DMS 273 (cell line): ENCODE measurements at regions not wholly inside any gene's neighbourhood (a gene's known extent, or its start where the extent isn't known, plus 50 kb on each side); places are given as distances from the start of the nearest gene placed in this dataset.
"Not testable (repeated sequence)": the region's sequence is repeated elsewhere in the genome, so short reads cannot be mapped to it uniquely, and the experiment has no call there.

ENCODE experiments used
- DNase-seq: peaks from one replicate; lab custom pipeline; 2025; ENCODE audit not compliant: unreplicated experiment; lab: John Stamatoyannopoulos, UW

DNA sequence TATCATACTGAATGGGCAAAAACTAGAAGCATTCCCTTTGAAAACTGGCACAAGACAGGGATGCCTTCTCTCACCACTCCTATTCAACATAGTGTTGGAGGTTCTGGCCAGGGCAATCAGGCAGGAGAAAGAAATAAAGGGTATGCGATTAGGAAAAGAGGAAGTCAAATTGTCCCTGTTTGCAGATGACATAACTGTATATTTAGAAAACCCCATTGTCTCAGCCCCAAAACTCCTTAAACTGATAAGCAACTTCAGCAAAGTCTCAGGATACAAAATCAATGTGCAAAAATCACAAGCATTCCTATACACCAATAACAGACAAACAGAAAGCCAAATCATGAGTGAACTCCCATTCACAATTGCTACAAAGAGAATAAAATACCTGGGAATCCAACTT lies 52.5 kb upstream of the CCDC71L start:
- DNase-seq, result not testable (repeated sequence)

DNA sequence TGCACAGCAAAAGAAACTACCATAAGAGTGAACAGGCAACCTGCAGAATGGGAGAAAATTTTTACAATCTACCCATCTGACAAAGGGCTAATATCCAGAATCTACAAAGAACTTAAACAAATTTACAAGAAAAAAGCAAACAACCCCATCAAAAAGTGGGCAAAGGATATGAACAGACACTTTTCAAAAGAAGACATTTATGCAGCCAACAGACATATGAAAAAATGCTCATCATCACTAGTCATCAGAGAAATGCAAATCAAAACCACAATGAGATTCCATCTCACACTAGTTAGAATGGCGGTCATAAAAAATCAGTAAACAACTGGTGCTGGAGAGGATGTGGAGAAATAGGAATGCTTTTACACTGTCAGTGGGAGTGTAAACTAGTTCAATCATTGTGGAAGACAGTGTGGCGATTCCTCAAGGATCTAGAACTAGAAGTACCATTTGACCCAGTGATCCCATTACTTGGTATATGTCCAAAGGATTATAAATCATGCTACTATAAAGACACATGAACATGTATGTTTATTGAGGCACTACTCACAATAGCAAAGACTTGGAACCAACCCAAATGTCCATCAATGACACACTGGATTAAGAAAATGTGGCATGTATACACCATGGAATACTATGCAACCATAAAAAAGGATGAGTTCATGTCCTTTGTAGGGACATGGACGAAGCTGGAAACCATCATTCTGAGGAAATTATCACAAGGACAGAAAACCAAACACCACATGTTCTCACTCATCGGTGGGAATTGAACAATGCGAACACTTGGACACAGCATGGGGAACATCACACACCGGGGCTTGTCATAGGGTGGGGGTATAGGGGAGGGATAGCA lies 53.9 kb upstream of the CCDC71L start:
- not testable (repeated sequence) for DNase-seq

DNA sequence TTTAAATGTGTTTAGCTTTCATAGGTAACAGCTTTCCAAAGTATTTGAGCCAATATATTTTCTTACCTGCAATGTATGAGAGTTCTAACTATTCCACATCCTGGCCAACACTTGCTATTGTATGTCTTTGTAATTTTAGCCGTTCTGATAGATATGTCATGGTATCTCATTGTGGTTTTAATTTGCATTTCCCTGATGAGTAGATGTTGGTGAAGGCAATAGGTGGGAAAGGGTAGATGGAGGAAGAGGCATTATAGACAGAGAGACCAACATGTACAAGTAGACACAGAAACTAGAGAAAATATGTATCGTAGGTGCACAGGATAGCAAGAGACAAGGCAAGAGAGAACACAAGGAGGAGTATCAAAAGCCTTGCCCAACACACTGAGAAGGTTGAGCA lies 54.8 kb upstream of the CCDC71L start:
- no peak for DNase-seq

DNA sequence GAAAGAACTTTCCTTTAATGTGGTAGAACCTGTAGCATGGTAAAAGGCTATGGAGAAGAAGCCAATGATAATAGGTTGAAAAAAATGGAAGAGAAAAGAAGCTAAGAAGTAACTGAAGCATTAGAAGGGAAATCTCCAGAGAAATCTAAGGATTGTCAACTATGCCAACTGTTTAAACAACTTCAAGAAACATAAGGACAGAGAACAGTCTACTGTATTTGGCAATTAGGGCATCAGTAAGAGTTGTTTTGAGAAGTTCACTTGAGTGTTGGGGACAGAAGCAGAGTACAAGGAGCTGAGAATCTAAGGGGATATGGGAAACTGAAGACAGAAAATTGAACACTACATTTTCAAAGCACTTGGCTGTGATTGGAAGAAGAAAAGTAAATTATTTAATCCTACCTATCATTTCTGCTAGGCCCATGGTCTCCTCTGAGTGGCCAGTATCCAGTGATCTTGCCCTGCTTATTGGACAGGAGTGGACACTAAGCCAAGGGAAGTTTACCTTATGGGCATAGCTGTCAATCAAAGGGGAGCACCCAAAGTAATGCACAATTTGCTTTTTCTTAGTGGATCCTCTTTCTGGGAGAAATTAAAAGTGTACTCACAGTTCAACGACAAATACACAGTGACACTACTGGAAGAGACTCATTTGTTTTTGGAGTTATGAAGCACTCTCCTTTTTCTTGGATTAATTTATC lies 56.4 kb upstream of the CCDC71L start:
- no peak for DNase-seq

DNA sequence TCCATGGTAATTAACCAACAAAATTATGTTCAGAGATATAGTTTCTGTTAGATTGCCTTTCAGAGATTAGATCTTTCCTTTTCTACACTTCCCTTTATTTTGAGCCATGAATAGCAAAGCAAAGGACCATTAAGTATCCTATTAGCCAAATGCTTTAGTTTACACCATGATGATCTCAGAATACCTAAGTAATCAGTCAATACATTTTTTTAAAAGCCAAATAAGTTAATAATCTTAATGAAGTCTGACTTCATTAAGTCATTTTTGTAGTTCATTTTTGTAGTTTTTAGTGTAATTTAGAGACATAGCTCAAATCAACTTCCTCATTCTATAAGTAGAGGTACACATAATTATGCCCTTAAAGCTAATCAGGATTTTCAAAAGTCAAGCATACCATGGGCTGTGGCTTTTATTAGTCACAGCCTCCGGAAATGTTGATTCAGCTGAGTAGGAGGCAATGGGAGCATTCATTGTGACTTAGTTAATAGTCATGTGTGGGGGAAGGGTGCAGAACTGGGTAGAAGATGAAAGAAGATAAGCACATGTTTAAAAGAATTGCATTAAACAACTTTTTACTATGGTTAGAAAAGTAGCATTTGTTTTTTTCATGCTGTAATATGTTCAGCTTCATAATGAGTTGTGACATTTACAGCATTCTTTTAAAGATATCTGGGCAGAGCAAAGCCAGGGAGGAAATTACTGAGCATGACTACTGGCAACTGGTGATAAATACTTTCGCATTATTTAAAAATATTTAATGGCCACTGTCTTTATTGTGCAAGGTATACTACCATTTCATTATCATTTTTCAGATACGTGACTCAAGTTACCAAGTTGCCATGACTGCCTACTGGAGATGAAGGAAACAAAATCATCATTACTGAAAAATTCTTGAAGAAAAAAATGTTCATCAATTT lies 57.3 kb upstream of the CCDC71L start:
- DNase-seq, result peak; percentile 18

DNA sequence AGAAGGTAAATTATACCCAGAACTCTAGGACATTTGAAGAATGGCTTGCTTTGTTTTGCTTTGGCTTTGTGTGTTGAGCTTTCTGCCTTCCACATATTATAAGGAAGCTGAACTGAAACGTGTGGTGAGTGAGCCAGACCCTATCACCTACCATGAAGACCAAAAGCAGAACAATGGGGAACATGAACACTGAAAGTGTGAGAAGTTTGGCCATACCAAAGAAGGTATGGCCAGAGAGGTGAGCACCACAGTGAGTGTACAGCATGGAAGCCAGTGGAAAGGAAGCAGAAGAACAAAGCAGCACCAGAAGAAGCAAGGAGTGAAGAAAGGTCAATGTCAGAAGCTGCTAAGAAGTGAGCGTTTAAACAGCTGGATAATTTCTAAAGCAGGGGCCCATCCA lies 59.7 kb upstream of the CCDC71L start:
- DNase-seq, result no peak

DNA sequence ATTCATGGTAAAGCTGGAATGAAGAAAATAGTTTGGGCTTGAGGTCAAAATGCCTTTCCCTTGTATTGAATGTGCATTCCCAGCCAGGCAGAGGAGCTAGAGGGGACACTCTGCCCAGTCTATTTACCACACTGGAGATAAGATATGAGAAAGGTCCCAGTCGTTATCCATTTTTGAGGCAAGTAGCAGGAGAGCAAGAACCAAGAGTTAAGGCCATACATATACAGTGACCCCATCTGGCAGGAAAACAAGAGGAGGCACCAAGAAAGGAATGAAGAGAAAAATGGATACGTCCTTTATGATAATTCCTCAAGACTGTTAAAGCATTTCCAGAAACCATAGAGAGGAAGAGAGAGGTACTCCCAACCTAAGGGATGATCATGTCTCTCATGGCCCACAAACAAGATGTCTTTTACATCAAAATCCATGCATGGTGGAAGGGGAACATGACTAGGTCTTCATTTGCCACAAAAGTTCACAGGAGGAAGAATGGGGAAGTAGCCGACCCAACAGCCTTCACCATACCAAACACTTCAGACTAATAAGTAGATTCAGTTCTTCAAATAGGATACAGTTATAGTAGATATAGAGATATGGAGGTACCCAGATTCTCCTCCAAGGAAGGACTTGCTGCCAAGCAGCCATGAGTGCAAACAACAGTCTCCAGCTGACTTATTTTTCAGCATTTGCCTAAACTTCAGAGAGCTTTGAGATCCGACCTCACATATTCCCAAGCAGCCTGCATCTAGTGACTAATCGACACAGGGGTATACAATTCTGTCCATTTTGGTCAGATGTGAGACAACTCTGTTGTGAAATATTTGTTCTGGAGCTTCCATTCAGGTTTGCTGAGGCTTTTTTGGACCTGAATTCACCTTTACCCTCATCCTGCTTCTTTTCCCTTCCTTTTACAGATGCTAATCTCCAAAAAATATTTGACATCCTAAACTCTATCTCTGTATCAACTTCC lies 61.1 kb upstream of the CCDC71L start:
- no peak for DNase-seq

DNA sequence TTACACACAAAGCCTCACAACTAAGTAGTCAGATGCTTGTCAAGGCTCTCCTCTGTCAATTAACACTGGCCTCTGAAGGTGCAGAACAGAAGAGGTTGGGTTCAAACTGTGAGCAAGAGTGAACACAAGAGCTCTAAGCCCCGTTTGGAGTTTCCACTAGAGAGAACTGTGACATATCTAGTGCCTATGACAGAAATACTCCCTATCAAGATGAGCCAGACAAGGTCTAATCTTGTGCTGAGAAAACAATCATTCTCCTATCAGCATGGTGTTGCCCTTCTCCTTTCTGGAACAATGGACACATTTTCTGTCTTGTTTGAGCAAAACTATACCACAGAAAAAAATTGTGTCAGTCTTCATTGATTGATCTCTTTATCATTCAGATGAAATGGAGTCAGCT lies 62.4 kb upstream of the CCDC71L start:
- DNase-seq, result no peak

DNA sequence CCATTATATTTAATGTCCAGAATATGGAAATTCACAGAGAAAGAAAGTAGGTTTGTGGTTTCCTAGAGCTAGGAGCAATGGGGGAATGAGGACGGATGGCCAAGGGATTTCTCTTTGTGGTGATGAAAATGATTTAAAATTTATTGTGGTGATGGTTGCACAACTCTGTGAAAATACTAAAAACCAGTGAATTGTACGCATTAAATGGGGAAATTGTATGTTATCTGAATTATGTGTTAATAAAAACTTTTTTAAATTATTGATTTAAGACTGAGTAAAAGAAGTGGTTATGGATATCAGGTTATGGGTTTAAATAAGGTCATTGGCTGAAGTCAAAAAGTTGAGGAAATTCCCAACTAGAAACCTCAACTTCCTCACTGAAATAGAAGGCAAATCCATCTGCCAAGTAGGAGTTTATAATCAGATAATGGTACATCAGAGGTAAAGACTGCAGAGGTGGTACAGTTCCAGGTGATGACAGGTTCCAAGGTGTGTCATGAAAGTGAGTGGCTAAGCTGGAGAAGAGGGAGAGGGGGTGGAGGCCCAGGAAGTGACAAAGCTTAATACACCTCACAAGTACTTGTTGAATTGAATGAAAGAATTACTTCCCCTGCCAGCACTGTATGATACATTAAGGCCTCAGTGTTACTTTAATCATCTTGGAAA lies 68.9 kb upstream of the CCDC71L start:
- DNase-seq, result no peak

DNA sequence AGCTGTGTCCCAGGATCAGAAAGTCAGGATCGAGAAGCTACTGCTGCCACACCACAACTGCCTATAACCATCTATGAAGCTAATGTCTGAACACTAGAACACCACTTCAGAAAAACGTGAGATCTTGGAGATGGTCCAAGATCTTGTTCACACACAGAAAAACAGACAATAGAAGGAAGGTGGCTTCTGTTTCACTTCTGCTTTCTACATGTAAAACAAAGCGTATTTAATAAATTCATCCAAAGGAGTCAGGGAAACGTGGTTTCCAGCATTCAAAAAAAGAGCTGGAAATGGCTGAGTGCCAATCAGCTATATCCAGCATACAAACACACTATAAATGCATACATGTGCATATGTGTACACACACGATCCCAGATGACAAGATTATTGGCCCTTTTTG lies 70.2 kb upstream of the CCDC71L start:
- DNase-seq, result no peak

DNA sequence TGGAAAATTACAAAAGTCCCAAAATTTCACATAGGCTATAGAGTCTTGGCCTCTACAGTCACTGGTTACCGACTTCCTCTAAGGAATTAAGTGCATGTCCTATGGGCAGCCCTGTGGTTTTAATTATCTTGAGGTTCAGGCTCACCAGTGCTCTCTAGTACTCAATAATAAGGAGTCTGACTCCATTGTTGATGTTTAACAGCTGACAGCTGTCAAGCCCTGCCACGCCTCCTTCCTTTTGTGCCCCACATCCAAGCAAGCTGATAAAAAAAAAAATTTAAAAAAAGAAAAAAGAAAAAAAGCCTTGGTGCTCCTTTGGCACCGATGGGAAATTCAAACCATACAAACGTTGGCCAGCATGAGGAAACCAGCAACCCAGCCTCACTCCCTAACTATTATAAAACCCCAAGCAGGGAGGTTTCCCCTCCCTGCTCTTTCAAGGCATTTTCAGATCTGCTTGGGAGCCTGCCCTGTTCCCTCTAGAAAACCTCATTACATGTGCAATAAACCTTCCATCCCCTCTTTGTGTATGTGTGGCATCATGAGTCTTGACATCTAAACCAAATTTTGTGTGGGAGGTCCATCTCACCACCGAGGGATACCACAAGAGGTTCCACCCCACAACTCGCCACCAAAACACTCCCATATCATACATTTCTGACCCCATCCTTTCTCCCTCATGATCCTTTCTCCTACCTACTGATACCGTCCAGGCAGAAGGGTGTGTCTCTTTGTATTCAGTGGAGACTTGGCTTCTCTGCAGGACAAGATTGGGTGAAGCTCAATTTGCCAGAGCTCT lies 70.9 kb upstream of the CCDC71L start:
- DNase-seq, result no peak

DNA sequence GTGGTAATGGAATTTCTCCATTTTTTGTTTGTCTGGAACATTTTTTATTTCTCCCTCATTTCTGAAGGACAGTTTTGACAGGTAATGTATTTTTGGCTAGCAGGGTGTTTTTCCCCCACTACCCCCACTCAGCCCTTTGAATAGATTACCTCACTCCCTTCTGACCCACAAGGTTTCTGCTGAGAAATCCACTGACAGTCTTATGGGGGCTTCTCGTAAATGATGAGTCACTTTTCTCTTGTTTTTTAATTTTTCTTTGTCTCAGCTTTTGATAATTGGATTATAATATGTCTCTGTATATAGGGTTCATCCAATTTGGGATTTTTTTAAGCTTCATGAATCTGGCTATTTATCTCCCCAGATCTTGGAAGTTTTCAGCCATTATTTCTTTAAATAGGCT lies 74.7 kb upstream of the CCDC71L start:
- DNase-seq, result no peak

DNA sequence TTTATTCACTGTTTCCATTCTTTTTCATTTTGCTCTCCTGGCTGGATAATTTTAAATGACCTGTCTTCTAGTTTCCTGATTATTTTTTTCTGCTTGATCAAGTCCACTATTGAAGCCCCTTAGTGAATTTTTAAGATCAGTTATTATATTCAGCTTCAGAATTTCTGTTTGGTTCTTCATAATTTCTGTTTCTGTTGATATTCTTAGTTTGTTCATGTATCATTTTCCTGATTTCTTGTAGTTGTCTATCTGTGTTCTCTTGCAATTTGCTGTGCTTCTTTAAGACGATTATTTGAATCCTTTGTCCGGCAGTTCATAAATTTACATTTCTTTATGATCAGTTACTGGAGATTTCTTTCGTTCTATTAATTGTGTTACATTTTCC lies 75.2 kb upstream of the CCDC71L start:
- no peak for DNase-seq

DNA sequence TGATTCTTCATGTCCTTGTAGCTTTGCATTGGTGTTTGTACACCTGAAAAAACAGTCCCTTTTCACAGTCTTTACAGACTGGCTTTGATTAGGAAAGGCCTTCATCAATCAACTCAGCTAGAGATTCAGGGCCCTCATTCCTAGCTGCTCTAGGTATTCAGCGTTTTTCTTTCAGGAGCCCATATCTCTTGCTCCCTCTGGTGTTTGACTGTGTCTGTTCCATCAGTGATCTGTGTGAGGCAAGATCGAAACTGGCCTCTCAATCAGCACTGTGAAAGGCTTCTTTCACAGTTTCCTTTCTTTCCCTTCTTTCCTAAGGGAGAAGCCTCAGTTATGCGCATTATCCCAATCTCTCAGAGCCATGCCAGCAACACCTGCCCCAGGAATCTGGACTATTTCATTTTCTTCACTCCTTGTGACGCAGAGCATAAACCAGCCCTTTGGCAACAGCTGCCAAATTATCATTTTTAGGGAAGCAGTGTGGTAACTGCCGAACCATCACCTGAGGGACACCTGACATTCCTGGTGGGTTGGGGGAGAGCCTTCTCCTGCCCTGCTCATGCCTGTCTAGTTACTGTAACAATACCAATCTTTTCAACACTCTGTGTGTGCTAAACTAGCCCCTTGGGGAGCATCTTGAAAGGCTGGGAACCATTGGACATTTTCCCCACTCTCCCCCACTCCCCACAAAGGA lies 75.7 kb upstream of the CCDC71L start:
- DNase-seq, result peak; percentile 61

DNA sequence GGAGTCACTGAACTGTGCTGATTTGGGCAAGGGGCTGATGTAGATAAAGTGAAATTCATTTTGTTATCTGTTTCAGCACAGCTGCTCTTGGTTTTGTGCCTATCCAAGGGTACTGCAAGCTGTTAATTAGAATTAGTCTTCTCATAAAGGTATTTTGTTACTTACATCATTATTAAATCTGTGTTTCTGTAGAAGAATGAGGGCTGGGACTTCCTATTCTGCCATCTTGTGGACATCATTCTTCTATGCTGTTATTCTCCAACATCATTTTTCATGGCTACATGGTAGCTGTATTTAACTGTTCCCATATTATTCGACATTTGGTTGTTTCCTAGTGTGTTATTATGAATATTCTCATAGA lies 76.2 kb upstream of the CCDC71L start:
- DNase-seq, result peak; percentile 37

DNA sequence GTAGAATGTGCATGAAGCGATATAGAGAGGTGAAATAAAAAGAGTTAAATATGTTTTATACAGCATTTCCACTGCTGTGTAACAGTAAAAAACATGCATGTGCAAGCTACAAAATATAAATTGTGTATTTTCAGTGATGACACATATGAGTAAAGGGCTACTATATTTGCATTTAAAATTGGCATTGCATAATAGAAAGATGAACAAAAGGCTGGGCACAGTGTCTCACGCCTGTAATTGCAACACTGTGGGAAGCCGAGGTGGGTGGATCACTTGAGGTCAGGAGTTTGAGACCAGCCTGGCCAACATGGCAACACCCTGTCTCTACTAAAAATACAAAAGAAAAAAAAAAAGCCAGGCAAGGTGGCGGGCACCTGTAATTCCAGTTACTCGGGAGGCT lies 79.8 kb upstream of the CCDC71L start:
- no peak for DNase-seq

DNA sequence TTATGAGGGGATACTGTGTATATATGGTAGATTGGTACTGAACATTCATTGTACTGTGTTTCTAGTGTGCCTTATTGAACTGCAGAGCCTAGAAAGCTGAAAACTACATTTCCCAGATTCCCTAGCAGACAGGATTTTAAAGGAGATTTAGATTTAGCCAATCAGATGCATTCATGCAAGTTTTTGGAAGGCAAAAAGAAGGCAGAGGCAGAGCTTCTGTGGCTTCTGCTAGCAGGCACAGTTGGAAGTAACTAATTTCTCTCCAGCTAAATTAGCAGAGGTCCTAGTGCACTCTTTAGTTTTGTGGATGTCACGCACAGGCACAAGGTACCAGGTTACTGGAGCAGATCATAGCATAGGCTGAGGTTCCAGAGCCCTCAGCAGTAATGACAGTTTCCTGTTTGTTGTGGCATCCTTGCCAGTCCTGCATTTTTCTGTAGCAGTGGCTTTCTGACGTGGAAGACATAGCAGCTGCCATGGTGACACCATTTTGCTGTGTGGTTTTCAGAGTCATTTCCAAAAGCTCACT lies 83.7 kb upstream of the CCDC71L start:
- DNase-seq, result peak; percentile 21

DNA sequence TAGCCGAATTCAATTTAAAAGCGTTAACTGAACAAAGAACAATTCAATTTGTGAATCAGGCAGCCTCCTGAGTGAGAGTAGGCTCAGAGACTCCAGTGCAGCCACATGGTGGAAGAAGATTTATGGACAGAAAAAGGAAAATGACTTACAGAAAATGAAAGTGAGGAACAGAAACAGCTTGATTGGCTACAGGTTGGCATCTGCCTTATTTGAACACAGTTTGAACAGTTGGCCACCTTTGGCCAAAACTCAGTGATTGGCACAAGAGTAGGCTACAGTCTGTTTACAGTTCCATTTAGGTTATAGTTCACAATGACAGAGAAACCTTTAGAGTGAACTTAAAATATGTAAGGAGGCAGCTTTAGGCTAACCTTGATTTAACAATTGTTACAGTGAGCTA lies 86.3 kb upstream of the CCDC71L start:
- DNase-seq, result not testable (repeated sequence)
